Neural cell (in vitro differentiated cells): ENCODE measurements at regions not wholly inside any gene's neighbourhood (a gene's known extent, or its start where the extent isn't known, plus 50 kb on each side); places are given as distances from the start of the nearest gene placed in this dataset.

Experiments
- H2AFZ ChIP-seq: fragments of 200-600, 300-800 bp; sonication (generic), shearing (Covaris generic); 2 replicates; pipeline ENCODE4 v1.6.0; 2014; ENCODE audit warnings: low read depth, mild to moderate bottlenecking, antibody characterized with exemption, low read length, moderate library complexity
- H3F3A ChIP-seq: fragments of 200-600 bp; shearing (Covaris generic); 2 replicates; pipeline ENCODE4 v1.6.1; 2016; ENCODE audit warnings: mild to moderate bottlenecking, moderate library complexity, mixed read lengths, antibody characterized with exemption, low read length; ENCODE audit not compliant: insufficient read depth, poor library complexity, severe bottlenecking
- H3K27ac ChIP-seq: fragments of 200-600, 300-800 bp; sonication (generic), shearing (Covaris generic); 2 replicates; pipeline ENCODE4 v1.5.1; 2014; ENCODE audit warnings: mild to moderate bottlenecking, low read length, moderate library complexity
- H3K27me3 ChIP-seq: fragments of 300-800, 200-600 bp; sonication (generic), shearing (Covaris generic); 2 replicates; pipeline ENCODE4 v1.6.0; 2014; ENCODE audit warnings: mild to moderate bottlenecking, low read depth, low read length, moderate library complexity; ENCODE audit not compliant: insufficient read depth
- H3K36me3 ChIP-seq: fragments of 300-800, 200-600 bp; sonication (generic), shearing (Covaris generic); 2 replicates; pipeline ENCODE4 v1.5.1; 2014; ENCODE audit warnings: mild to moderate bottlenecking, antibody characterized with exemption, low read length, moderate library complexity; ENCODE audit not compliant: insufficient read depth
- H3K4me2 ChIP-seq: fragments of 300-800, 200-600 bp; sonication (generic), shearing (Covaris generic); 2 replicates; pipeline ENCODE4 v1.6.0; 2014; ENCODE audit warnings: mild to moderate bottlenecking, low read length
- H3K4me3 ChIP-seq: fragments of 300-800, 200-600 bp; sonication (generic), shearing (Covaris generic); 2 replicates; pipeline ENCODE4 v1.5.1; 2014; ENCODE audit warnings: mild to moderate bottlenecking, low read length, moderate library complexity
- H3K79me2 ChIP-seq: fragments of 200-600 bp; shearing (Covaris generic); replicated peaks from 2 replicates; pipeline ENCODE4 v1.6.0; 2014; ENCODE audit warnings: mild to moderate bottlenecking, low read length, moderate library complexity; ENCODE audit not compliant: insufficient read depth
- H3K9ac ChIP-seq: fragments of 300-800, 200-600 bp; sonication (generic), shearing (Covaris generic); 2 replicates; pipeline ENCODE4 v1.6.1; 2016; ENCODE audit warnings: mild to moderate bottlenecking, low read length, mixed read lengths
- H3K9me2 ChIP-seq: fragments of 200-600 bp; shearing (Covaris generic); 2 replicates; pipeline ENCODE4 v1.6.1; 2016; ENCODE audit warnings: mild to moderate bottlenecking, low read length, mixed read lengths; ENCODE audit not compliant: insufficient read depth
- H3K9me3 ChIP-seq: fragments of 200-600, 300-800 bp; sonication (generic), shearing (Covaris generic); 2 replicates; pipeline ENCODE4 v1.6.1; 2016; ENCODE audit warnings: mild to moderate bottlenecking, mixed run types, low read length, moderate library complexity, mixed read lengths
- H4K20me1 ChIP-seq: fragments of 200-600 bp; shearing (Covaris generic); 2 replicates; pipeline ENCODE4 v1.6.1; 2016; ENCODE audit warnings: mild to moderate bottlenecking, mixed run types; ENCODE audit not compliant: insufficient read depth
- CTCF ChIP-seq: fragments of 450-650 bp; IDR thresholded peaks from 2 replicates; pipeline ENCODE4 v1.5.1; 2014; ENCODE audit warnings: antibody characterized with exemption, mild to moderate bottlenecking, moderate library complexity; ENCODE audit not compliant: poor library complexity, severe bottlenecking
- EP300 ChIP-seq: fragments of 450-650 bp; conservative IDR thresholded peaks from 2 replicates; pipeline ENCODE4 v1.6.1; 2014; ENCODE audit warnings: antibody characterized with exemption, mild to moderate bottlenecking, moderate library complexity; ENCODE audit not compliant: poor library complexity, severe bottlenecking
- EZH2 ChIP-seq: fragments of 200-600, 300-800 bp; shearing (Covaris generic), sonication (generic); IDR thresholded peaks from 2 replicates; pipeline ENCODE4 v1.6.1; 2014; ENCODE audit warnings: antibody characterized with exemption, low read length, borderline replicate concordance, mild to moderate bottlenecking; ENCODE audit not compliant: insufficient read depth, poor library complexity, severe bottlenecking
- MXI1 ChIP-seq: fragments of 450-650 bp; conservative IDR thresholded peaks from 2 replicates; pipeline ENCODE4 v1.6.1; 2014; ENCODE audit warnings: antibody characterized with exemption, mild to moderate bottlenecking; ENCODE audit not compliant: poor library complexity, severe bottlenecking
- POLR2AphosphoS5 ChIP-seq: IDR thresholded peaks from 2 replicates; pipeline ENCODE4 v1.6.1; 2012
- RAD21 ChIP-seq: fragments of 450-650 bp; conservative IDR thresholded peaks from 2 replicates; pipeline ENCODE4 v1.6.1; 2014; ENCODE audit warnings: antibody characterized with exemption, mild to moderate bottlenecking, moderate library complexity
- REST ChIP-seq: IDR thresholded peaks from 2 replicates; pipeline ENCODE4 v1.6.1; 2012; ENCODE audit warnings: borderline replicate concordance
- SMC3 ChIP-seq: fragments of 450-650 bp; conservative IDR thresholded peaks from 2 replicates; pipeline ENCODE4 v1.6.1; 2014; ENCODE audit warnings: antibody characterized with exemption, mild to moderate bottlenecking, moderate library complexity; ENCODE audit not compliant: poor library complexity
- TAF1 ChIP-seq: IDR thresholded peaks from 2 replicates; pipeline ENCODE4 v1.6.1; 2012; ENCODE audit warnings: low read depth

DNA sequence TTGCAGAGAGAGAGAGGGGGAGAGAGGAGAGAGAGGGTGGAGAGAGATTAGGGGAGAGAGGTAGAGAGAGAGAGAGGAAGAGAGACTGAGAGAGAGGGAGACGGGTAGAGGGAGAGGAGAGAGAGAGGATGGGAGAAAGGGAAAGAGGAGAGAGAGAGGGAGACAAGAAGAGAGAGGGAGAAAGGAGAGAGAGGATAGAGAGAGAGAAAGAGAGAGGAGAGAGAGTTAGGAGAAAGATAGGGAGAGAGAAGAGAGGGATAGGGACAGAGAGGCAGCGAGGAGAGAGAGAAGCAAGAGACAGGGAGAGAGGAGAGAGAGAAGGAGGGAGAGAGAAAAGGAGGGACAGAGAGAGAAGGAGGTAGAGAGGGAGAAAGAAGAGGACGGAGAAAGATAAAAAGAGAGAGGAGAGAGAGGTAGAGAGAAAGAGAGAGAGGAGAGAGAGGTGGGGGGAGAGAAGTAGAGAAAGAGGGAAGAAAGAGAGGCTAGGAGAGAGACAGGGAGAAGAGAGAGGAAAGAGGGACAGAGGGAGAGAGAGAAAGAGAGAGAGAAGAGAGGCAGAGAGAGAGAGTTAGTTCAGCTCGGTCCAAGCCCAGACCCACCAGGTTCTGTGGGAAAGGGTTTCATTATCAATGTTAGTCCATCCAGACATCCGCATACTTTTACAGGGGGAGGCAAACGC is 399.3 kb downstream of the ZSWIM6 start:
- Histone ChIP-seq H3K9me2 (no peaks in the 10 kb centered on the region), H3K9ac (peak overlapping the region; percentile 18), H3K79me2 (no peaks in the 10 kb centered on the region), H3K4me3 (no peak overlapping the region), H3K27me3 (no peaks in the 10 kb centered on the region), H3F3A (peaks cover 5% of the 10 kb centered on the region), H3K4me2 (no peak overlapping the region), H4K20me1 (no peaks in the 10 kb centered on the region), H3K36me3 (no peaks in the 10 kb centered on the region), H2AFZ (no peak overlapping the region), H3K27ac (no peak overlapping the region), H3K9me3 (no peaks in the 10 kb centered on the region)
- TF ChIP-seq EP300 = no peak
- TF ChIP-seq MXI1 = no peak
- TF ChIP-seq SMC3 = no peak
- TF ChIP-seq EZH2 = no peak
- TF ChIP-seq POLR2AphosphoS5 = no peak
- TF ChIP-seq REST = no peak
- no peak for TF ChIP-seq RAD21
- no peak for TF ChIP-seq TAF1
- TF ChIP-seq CTCF = no peak

DNA sequence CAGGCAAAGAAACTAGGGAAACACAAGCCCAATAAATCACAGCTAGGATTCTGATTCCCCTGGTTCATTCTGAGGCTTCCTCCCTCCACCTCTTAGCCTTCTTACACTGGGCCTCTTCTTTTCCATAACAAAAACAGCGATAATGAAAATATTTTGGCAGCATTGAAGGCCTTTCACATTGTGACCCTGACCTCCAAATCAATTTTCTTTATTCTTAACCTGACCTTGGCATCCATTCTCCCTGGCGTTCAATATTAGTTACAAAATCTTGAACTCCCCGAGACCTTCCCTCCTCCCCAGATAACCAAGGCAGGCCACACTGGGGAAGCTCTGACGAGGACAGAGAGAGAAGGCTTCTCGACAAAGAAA is 399.9 kb downstream of the ZSWIM6 start:
- H3K36me3 ChIP-seq = no peaks in the 10 kb centered on the region
- peak overlapping the region; percentile 18 for H3K9ac ChIP-seq
- peak overlapping the region; percentile 21 for H3K27ac ChIP-seq
- no peak for TF ChIP-seq RAD21
- no peak for TF ChIP-seq EP300
- TF ChIP-seq REST = no peak
- no peak overlapping the region for H3K4me3 ChIP-seq
- H3K9me2 ChIP-seq = no peaks in the 10 kb centered on the region
- H3K79me2 ChIP-seq = no peaks in the 10 kb centered on the region
- no peak overlapping the region for H3K4me2 ChIP-seq
- H3K27me3 ChIP-seq = no peaks in the 10 kb centered on the region
- no peaks in the 10 kb centered on the region for H3K9me3 ChIP-seq
- H2AFZ ChIP-seq = no peak overlapping the region
- H4K20me1 ChIP-seq = no peaks in the 10 kb centered on the region
- peaks cover 5% of the 10 kb centered on the region for H3F3A ChIP-seq
